Myocyte (in vitro differentiated cells): ENCODE measurements at regions not wholly inside any gene's neighbourhood (a gene's known extent, or its start where the extent isn't known, plus 50 kb on each side); places are given as distances from the start of the nearest gene placed in this dataset.
A peak's percentile ranks its signal among the peaks of the same experiment; 100 is the strongest.
"Not testable (repeated sequence)": the region's sequence is repeated elsewhere in the genome, so short reads cannot be mapped to it uniquely, and the experiment has no call there.

Source experiments
- DNase-seq: peaks from one replicate; pipeline ENCODE4 v3.0.0-alpha.2; 2012; ENCODE audit warnings: low read depth

DNA sequence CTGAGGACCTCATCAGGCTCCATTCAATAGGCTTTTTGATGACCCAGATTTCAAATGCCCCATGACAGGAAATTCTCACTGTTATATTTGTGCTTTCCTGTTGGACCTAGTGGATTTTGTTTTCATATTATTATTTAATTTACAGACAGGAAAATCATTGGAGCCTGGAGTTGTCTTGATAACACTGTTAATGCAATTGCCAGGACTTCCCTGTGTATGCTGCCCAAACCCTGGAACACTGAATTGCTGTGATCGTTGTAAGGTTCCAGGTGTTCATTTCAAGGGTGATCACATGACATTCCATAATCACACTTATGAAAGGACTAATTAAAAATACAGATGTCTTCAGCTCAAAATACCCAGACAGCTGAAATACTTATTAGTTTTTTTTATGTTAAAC lies 783.2 kb downstream of the DHX35 start:
- no peak for DNase-seq

DNA sequence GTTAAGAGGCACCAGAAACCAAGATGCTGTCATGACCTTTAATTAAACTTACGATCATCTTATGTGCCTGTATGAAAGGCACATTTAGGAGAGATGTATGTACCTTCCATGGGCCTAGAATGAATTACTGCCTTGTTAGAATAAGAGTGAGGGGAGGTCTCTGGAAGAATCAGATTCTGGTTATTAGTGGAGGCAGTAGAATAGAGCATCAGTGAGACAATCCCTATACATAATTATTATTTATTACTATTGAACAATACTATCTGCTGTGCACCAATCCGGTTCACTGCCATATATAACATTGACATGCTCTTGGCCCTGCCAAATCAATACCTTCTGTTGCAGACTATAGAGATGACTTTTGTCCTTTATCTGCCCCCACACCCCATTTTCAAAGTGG lies 776.5 kb downstream of the DHX35 start:
- DNase-seq, result no peak

DNA sequence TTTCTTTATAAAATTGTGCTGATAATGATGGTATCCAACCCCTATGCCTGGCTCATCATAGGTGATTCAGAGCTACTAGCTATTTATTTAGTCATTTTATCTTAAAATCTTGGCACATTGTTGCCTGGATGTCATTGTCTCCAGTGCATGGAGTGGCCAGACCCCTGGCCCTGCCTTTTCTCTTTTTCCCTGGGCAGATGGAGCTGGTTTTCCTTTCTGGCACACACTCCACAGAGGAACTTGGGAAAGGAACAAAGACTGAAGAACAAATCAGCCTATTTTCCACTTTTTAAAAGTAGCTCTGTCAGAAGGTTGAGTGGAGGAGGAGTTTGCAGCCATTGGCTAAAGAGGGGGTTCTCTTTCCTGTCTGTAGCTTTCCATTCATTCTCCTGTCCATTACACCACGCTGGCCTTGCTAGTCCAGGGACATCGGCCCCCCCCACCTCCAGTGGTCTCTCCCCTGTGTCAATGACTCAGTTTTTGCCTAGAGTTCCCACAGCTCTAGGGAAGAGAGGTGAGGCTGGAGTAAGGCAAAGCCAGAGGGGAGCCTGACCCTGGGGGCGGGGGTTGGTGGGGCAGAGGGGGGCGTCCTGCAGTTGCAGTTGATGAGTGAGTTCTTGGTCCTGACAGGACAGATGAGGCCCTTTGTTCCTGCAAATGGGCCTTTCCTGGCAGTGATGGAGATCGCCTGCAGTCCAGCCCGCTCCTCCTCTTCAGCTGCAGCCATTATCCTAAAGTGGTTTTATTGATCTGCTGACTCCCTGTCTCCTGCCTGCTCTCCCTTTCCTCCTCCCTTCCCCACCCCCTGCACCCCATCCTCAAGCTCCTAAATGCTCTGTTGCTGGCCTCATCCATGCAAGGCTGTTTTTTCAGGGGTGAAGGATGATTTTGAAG lies 774.5 kb downstream of the DHX35 start:
- no peak for DNase-seq

DNA sequence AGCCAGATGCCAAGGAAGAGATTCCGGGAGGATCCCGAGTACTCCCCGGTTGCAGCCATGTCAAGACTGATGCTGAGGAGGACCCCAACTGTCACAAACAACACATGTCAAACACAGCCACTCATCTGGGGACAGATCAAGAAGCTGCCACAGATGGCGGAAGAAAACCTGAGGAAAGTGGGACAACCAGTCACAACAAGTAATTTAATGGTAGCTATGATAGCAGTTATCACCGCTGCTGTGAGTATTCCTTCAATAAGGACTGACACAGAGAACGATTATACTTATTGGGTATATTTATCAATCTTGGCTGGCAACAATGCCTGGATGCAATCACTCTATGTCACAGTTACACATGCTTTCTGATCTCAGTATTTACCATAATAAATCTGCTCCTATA lies 763.4 kb downstream of the DHX35 start:
- DNase-seq, result not testable (repeated sequence)

DNA sequence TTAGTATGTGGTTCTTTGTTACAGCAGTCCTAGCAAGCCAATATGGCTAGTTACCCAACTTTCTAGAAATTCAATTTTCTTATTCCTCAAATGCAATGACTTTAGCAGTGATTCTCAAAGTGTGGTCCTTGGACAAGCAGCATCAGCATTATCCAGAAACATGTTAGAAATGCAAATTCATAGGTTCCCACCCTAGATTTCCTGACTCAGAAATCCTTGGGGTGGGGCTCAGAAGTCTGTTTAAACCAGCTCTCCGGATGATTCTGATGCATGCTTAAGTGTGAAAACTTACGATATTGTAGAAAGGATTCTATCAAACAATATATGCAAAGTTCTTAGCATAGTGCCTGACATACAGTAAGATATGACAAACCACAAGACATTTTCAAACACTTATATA lies 757.1 kb downstream of the DHX35 start:
- DNase-seq, result no peak

DNA sequence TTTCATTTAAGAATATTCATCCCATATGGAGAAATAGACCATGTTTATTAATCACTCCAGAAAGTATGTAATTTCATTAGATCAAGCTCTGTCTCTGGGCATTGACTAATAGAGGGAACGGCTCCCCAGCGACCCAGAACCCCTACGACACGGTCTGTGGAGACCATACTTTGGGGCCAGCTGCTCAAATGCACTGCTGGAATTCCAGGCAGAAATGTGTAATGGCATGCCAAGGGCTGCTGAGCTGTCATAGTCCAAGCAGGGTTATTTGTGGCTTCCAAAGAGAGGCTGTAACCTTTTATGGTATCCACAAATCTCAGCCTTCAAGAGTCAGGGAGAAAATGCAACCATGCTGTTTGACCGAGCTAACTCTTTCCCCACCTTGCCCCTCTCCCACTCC lies 755.8 kb downstream of the DHX35 start:
- no peak for DNase-seq

DNA sequence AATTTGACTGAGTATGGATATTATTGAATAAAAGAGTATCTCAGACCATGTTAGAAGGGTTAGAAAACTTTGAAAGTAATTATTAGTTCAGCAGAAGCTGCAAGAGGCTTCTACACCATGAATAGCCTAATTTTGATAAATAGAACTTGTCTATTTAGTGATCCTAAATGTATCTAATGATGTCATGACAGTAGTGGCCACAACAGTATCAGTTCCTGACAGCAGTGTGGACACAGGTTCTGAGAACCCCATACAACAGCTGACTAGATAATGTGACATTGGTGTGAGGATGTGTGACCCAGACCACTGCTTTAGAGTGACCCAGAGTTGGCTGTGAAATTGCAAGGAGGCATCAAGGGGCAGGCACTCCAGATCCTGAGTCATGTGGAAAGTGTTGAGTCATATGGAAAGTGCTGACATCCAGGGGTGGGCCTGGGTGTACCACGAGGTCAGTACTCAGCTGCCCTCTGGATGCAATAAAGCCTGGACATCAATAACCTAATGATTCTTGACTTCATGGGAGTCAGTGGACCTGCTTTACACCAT lies 754.7 kb downstream of the DHX35 start:
- DNase-seq, result peak; percentile 0

DNA sequence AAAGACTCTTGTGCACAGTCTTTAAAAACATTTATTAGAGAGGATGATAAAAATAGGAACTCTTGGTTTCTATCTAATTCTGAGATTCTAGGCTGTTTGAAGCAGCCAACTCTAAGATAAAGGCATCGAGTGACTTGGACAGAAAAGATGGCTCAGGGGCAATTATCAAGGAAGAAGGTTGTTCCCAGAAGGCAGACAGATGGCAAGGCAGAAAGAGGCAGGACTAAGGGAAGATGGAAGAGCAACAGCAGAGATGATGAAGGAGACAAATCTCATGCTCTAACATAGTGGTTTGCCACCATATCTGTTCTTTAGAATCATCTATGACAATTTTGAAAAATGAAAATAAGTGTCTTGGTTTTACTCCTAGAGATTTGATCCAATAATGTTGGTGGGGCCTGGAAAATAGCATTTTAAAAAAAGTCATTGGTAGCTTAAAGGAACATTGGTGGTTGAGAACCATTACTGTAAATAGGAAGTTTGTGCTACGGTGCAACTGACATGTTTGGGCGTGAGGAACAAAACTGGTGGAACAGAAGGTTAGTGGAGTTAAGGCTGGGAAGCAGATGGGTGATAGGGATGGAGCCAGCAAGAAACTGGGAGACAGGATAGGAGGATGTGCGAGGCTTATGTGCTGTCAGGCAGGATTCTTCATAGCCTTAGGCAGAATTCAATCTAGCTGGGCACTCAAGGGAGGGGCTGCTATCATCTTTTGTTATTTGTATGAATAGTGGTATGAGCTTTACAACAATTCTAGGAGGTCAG lies 751.1 kb downstream of the DHX35 start:
- no peak for DNase-seq

DNA sequence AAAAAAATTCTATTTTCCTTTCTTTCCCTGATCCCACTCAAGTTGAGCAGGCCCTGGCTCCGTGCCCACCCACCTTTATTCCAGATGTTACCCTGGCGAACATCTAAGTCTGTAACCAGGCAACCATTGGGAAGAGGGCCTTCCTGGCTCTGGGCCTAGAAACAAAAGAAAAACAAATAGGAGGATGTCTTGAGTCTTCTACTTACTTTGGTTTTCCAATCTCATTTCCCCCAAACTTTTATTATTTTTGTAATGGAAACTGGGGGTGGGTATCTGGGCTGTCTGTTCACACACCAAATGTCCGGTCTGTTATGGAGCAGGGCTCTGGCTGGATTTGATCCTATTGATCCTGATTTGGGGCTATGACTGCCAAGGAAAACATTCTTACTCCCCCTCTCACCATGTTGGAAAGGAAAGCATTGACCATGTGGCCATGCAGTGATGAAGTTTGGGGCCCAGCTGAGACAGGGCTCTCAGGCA lies 744.1 kb downstream of the DHX35 start:
- no peak for DNase-seq

DNA sequence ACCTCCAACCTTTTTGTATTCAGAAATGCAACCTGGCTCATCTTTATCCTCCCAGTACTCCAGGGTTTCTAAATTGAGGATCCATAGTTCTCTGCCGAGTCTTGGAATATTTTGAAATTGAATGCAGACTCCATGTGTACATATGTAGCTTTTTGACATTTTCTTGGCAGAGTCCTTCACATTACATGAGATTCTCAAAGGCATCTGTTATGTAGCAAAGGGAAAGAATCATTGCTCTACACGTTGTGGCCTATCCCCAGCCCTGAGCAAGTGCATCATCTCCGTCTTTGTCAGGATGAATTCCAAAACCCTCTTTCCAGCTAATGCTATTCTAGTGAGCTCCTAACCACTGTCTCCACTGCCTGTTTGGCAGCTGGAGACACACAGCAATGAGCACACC lies 742.9 kb downstream of the DHX35 start:
- DNase-seq, result no peak

DNA sequence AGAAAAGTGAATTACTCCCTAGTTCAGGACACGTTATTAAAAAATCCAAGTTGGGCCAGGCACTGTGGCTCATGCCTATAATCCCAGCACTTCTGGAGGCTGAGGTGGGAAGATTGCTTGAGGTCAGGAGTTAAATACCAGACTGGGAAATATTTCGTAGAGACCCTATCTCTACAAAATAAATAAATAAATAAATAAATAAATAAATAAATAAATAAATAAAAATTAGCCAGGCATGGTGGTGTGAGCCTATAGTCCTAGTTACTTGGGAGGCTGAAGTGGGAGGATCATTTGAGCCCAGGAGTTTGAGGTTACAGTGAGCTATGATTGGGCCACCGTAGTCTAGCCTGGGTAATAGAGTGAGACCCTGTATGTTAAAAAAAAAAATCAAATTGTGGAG lies 741.2 kb downstream of the DHX35 start:
- DNase-seq, result not testable (repeated sequence)

DNA sequence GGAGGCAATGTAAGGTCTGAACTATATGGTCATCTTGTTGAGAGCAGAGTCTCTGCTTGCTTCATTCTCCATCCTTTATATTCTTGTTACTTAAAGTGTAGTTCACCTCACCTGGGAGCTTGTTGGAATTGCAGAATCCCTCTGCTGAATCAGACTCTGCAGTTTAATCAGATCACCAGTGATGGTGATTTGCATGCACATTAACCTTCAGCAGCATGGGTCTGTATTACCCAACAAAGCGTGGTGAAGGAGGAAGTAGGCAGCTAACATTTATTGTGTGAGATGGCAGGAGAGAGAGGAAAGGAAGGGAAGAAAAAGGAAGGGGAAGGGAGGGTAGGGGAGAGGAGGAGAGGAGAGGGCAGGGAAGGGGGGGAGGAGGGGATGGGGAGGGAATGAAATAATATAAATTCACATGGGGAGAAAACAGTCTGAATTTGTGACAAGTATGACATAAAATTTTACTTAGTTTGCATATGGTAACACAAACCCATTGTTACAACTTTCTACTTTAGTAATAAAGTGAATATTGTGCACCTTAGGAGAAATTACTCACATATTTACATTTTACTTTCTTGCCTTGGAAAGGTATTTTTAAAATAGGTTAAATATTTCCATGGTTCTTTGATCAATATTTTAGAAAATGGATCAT lies 740.7 kb downstream of the DHX35 start:
- no peak for DNase-seq

DNA sequence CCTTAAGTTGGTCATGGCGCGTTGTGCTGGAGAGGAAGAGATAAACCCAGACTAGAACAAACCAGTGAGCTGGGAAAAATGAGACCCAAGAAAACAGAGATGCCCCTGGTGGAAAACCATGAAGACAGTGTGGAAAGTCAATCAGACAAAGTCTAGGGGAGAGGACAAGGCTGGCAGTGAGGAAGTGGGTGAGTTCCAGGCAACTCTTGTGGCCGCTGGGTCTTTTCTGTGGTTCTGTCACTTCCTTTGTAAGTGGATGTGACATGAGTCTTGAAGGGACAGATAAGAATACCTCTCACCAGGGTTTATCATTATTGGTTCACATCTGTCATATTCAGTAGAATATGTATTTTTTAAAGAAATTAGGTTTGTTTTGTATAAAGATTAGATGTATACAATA lies 738.4 kb downstream of the DHX35 start:
- DNase-seq, result no peak

DNA sequence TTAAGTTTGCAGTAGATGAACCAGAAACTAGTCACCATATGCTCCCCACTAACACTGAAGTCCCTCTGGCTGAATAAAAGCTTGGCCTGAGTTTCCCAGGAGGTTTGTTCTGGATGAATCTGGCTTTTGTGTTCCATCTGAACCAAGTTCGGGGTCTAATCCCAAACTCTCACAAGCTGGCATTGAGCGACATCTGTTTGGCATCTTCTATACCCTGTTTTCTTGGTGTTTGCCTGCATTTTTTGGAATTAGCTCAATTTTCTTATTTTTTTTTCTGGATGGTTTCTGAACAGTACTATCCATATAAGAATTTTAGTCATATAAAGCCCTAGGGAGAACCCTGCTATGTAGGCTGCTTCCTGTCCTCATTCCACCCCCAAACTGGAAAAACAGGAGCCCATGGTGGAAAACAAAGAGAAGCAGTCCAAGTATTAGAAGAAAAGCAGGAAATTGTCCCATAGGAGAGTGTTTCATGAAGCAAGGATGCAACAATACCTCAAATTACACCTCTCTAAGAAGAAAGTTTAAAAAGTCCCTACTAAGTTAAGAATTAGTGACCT lies 737.1 kb downstream of the DHX35 start:
- DNase-seq, result no peak

DNA sequence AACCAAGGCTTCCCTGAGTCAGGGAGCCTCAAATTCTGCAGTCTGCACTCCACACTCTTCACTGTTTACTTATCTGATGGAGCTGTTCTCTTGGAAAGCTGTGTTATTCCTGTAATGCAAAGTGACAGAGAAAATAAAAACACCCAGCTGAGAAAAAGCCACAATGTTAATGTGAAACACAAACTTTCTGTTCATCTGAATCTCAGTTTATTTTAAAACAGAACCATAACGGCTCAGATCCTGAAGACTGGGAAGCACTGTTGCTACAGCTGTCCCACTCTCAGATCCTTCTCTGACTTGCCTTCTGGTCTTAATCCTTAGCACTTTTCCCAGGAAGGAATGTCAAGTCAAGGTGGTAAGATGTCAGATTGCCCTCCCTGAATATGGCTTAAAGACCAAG lies 736.6 kb downstream of the DHX35 start:
- DNase-seq, result no peak

DNA sequence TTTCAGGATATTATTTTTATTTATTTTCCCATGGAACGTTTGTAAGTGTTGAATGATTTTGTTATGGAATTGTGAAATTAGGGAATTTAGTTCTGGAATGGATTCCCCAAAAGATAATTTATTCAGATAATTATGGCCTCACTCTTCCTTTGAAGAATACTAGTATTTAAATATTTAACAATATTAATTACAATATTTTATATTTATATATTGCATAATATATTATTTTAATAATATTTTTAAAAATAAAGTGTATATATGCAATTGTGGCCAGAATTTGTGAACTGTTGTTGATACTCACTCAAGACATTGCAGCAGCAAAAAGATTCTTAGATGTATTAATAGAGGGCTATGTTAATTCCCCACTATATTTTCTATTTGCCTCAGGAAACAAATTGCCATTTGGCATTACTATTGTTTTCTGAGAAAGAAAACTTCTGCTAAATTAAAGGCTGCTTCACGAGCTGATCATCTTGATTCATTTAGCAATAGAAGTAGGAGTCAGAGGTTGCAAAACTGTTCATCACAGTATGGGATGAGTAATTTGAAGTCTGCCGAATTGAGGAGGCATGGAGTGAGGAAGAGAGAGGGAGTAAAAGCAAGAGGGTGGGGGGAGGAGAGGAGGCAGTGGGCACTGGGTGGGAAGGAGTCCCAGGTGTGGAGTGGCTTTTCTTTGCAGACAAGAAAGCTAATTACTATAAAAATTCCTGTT lies 729.2 kb downstream of the DHX35 start:
- DNase-seq, result no peak

DNA sequence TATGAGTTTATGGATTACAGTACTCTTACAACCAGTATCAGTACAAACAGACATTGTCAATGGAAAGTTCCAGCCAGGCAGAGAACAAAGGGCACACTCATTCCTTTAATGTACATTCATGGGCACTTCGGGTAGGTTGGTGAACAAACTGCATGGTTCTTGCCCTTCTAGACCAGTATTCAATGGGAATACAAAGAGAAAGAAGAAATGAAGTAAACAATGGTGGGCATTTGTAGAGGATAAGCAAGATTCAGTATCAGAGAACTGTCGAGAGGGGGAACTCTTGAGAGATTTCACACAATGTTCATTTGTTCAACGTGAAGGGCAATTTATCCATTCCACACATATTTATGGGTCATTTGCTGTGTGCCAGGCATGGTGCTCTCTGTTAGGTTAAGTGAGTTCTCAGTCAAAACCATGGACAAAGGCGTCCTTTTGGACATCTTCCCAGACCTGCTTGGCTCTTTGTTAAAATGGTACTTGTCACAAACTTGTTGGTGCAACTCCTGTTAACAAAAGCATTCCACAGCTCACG lies 714.8 kb downstream of the DHX35 start:
- DNase-seq, result no peak

DNA sequence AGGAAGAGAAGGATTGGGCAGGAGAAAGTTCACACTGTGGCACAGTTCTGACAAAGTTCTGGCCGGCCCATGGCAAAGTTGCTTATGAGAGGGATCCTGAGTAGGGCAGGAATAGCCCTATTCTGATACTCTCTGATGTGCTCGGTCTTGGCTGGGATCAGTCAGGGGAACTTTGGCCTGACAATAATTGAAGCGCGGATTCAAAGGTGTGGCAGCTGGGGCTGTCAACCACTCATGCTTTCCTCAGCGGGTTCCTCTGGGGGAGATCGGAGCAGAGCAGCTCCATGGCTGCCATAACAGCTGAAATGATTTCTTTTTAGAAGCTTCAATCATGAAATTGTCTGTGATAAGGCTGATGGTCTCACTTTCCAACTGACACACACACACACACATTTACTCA lies 714.1 kb downstream of the DHX35 start:
- DNase-seq, result no peak

DNA sequence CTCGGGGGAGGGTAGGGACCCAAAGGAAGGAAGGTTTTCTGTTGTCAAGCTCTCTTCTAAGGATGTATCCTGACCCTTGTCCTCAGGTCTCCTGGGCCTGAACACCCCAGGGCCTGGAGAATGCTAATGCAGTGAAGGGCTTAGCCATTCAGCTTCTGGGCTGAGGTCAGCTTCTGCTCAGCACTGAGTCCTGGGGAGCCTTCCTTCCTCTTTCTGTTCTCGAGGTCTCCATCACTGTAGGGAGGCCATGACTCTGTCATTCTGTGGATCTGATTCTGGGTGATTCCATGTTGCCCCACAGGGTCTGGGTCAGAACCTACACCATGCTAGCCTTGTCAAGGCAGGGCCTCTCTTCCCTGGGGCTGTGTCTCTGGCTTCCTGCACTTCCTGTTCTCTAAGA lies 712.7 kb downstream of the DHX35 start:
- DNase-seq, result no peak

DNA sequence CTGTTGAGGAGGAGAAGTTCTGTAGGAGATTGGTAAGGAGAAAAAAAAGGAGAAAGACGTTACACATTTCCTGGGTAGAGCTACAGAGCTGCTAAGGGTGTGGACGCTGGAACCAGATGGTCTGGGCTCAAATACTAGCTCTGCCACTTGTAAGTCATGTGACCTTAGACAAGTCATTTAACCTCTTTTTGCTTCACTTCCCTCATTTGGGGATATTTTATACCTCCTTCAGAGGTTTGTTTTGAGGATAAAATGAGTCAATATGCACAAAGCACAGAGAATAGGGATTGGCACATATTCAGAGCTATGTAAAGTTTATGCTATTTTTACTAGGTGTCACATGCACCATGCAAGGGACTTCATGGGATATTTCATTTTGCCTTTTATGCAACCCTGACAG lies 708.8 kb downstream of the DHX35 start:
- DNase-seq, result no peak
